HG02610 (cell line): ENCODE measurements at regions not wholly inside any gene's neighbourhood (a gene's known extent, or its start where the extent isn't known, plus 50 kb on each side); places are given as distances from the start of the nearest gene placed in this dataset.
"Not testable (repeated sequence)": the region's sequence is repeated elsewhere in the genome, so short reads cannot be mapped to it uniquely, and the experiment has no call there.

Experiments used
- ATAC-seq: cut with Tn5 transposase; IDR thresholded peaks from one replicate; pipeline ENCODE4 v1.9.1; 2021; ENCODE audit warnings: mild to moderate bottlenecking, moderate library complexity; ENCODE audit not compliant: unreplicated experiment

DNA sequence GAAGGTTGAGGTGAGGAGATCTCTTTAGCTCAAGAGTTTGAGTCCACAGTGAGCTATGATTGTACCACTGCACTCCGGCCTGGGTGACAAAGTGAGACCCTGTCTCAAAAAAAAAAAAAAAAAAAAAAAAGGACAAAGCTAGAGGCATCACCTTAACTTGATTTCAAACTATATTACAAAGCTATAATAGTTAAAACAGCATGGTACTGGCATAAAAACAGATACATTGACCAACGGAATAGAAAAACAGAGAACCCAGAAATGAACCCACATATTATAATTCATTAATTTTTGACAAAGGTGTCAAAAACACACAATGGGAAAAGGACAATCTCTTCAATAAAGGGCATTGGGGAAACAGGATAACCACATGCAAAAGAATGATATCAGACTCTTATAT is 50.8 kb upstream of the MBOAT1 start:
- ATAC-seq: no peak

DNA sequence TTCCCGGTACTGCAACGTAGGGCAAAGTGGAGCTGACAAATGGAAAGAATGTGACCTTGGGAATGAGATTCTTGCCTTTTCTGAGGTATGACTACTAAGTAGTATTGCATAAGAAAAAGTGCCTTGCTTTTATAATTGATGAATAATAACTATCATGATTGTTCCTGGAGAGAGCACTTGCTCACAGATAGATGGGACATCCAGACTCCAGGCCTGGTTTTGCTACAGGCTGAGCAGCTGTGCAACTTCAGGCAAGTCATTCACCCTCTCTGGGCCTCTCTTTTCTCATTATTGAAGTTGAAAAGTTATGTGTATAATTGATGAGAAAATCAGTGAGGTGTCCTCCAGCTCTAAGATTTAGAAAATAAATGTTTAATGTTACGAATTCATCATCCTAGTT is 53.6 kb upstream of the MBOAT1 start:
- no peak for ATAC-seq

DNA sequence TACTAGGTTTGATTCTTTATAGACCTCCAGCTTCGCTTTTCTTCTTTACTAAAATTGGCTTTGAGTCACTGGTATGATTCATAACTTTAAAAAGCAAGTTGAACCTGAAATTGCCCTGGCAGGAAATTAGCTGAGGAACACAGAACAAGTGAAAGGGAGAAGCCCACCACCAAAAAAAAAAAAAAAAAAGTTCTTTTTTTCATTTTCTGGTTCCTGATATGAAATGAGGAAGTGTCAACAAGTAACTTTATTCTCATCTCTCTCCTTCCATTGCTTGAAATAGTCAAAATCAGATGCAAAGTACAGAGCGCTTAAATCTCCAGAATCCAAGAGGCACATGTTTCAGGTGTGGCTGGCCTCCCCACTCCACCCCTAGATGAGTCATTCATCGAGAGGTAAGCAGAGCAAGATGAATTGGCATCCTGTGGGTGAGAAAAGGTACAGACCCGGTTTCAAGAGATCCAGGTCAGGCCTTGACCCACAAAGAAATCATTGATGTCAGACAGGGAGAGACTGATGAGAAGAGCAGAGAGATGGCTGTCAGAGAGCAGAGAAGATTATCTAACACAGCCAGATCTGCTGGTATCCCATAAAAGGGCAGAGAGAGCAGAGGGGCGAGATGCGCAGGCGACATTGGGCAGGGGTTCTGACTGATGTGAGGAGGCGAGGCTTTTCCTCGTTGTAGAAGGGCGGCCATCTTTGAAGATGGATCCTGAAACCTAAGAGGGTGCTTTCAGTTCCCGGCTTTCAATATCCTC is 54.8 kb upstream of the MBOAT1 start:
- ATAC-seq: peak; percentile 69

DNA sequence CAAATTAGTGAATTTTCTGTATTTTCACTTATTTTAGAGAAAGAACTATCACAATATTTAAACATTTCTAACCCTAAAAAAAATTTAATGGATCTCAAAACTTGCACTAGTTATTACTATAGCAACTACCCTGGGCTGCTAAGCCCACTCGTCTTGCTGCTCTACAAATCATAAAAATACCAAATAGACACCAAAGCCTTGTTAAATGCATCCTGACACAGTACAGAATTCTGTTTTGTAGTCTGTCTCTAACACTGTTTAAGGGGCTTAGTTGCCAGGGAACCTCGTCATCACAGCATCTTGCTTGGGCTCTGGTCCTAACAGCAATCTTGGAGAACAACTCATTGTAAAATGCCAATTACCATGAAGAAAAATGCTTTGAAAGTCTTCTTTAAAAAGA is 56.9 kb upstream of the MBOAT1 start:
- no peak for ATAC-seq

DNA sequence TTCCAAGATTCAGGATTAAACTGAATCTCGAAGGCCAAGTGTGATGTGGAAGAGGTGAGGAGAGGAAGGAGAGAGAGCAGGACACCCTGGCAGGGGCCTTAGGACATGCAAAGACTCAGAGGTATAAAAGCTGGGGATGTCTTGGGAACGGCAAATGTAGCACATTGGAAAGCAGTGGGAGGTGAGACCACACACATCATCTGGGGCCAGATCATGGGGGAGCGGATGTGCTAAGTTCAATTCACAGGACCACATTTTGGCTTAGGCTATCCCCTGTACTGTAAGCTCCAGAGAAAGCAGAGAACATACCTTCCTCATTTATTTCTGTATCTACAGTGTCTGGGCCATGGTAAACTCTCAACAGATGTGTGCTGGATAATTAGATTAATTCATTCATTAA is 59.5 kb upstream of the MBOAT1 start:
- no peak for ATAC-seq

DNA sequence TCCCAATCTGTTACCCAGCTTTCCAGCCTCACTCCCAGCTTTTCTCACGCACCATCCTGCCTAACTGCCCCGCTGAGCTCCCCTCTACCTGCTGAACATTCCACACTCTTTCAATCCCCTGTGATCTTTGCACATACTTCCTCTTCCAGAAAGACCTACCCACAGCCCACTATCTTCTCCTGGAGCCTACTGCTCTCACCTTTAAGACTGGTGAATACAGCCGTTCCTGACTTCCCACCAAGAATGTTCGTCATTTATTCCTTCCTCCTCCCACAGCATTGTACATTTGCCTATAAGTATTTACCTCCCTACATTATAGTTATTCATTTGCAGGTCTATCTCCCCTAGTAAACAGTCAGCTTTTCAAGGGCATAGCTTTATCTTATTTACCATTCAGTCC is 61.9 kb upstream of the MBOAT1 start:
- no peak for ATAC-seq

DNA sequence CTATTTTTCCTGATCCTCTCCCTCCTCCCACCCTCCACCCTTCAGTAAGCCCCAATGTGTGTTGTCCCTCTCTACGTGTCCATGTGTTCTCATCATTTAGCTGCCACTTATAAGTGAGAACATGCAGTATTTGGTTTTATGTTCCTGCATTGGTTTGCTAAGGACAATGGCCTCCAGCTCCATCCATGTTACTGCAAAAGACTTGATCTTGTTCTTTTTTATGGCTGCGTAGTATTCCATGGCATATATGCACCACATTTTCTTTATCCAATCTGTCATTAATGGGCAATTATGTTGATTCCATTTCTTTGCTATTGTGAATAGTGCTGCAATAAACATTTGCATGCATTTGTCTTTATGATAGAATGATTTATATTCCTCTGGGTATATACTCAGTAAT is 63.6 kb upstream of the MBOAT1 start:
- ATAC-seq: not testable (repeated sequence)

DNA sequence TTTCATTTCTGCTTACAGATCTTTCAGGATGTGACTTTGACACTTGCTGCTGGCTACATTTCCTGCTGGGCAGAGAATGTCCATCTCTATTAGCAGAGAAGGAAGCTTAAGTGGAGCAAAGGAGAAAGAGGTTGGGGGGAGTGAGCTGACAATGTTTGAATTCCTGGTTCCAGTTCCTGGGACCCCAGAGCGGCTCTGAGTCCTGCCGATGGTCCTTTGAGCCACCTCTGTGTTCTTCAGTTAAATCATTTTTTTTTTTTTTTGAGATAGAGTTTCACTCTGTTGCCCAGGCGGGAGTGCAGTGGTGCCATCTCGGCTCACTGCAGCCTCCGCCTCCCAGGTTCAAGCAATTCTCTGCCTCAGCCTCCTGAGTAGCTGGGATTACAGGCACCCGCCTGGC is 65.5 kb upstream of the MBOAT1 start:
- not testable (repeated sequence) for ATAC-seq

DNA sequence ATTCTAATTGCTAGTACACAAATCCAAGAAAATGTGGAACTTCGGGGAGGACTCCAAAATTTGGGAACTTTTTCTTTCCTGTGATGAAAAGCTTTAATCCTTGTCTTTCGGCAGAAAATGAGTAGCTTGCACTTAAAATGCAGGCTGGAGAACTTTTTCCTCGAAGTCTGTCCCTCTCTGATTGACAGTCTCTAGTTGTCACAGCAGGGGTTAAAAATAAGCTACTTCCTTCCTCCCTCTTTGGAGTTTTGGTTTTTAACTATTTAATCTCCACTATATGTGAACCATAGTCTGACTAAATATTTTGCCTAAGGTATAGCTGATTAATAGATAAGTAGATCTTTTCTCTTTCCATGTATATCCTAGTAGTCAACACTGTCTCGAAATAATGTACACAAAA is 66.8 kb upstream of the MBOAT1 start:
- ATAC-seq: no peak

DNA sequence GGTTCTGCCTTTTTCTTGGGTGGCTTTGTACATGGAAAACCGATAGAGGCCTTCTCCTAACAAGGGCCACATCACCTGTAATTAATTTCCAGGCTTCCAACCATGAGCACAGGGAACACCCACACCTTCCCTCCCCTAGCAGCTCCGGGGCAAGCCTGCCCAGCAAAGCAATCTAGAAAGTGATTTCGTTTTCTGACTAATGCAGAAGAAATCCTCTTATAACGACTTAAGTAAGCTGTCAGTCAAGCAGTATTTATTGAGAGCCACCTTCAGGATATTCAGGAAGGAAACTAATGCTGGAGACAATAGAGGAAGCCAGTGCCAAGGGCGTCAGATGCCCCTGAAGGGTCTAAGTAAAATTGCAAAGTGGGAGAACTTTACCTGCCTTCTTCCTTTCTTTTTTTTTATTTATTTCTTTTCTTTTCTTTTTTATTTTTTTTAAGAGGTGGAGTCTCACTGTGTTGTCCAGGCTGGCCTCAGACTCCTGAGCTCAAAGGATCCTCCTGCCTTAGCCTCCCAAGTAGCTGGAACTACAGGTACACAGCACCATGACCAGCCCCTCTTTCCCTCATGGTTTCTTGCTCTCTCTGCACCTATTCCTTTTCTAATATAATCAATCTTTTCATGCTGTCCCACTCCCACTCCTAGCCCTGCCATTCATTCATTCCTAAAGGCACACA is 67.5 kb upstream of the MBOAT1 start:
- no peak for ATAC-seq

DNA sequence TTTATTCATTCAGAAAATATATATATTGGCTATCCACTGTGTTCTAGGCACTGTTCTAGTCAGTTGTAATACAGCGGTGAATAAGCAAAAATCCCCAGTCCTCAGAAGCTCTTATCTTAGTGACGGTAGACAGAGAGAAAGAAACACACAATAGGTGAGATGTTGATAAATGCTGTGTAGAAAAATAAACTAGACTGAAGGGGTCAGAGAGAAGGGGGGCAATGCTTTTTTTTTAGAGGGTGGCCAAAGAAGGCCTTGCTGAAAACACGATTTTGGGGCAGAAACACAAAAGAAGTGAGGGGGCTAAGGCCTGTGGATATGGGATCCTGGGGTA is 68.0 kb upstream of the MBOAT1 start:
- ATAC-seq: no peak

DNA sequence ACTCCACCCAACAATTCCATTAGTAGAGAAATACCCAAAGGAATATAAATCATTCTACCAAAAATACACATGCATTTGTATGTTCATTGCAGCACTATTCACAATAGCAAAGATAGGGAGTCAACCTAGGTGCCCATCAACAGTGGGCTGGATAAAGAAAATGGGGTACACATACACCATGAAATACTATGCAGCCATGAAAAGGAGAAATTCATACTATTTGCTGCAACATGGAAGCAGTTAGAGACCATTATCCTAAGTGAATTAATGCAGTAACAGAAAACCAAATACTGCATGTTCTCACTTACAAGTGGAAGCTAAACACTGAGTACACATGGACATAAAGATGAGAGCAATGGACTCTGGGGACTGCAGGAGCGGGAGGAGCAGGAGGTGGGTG is 72.4 kb upstream of the MBOAT1 start:
- no peak for ATAC-seq

DNA sequence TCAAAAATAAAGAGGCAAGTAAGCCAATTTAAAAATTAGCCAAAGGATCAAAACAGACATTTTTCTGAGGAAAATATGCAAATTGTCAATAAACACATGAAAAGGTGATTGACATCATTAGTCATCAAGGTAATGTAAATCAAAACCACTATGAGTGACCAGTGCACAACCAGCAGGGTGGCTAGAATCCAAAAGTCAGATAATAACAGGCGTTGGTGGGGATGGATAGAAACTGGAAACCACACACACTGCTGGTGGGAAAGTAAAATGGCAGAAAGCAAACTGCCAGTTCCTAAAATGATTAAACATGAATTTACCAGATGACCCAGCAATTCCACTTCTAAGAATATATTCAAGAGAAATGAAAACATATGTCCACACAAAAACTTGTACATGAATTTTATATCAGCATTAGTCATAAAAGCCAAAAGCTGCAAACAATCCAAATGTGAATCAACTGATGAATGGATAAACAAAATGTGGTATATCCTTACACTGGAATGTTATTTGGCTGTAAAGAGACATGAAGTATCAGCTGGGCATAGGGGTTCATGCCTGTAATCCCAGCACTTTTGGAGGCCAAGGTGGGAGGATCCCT is 74.8 kb upstream of the MBOAT1 start:
- no peak for ATAC-seq

DNA sequence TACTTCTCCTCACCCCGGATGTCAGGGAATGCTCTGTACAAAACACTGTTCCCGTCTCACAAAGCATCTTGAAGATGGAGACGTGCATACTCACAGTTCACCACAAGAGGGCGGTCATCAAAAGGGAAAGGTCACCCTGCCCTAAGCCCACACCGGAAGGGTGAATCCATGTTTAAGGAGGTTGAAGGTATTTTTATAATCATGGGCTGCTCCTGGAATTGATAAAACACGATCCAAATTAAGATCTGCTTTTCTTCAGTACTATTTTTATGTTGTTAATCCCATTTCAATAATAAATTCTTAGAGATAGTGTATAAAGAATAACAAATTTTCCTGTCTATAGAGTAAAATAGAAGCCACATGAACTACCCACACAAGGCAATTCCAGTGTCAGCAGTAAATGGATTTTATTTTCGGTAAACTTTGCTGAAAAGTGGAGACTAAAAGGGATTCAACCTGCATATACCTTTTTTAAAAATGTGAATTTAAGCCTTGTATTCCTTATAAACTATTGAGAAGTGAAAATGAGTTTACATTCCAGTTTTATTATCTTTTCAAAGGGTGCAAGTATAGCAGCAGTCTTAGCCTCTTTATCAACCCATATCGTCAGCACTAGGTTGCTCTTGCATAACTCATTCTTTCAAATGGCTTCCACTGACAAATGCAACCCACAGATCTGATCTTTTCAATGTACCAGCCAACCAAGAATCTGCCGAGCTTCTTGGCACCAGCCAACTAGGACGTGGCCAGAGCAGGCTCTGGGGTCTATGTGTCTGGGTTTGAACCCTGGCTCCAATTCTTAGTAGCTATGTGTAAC is 79.7 kb upstream of the MBOAT1 start:
- ATAC-seq: peak; percentile 87

DNA sequence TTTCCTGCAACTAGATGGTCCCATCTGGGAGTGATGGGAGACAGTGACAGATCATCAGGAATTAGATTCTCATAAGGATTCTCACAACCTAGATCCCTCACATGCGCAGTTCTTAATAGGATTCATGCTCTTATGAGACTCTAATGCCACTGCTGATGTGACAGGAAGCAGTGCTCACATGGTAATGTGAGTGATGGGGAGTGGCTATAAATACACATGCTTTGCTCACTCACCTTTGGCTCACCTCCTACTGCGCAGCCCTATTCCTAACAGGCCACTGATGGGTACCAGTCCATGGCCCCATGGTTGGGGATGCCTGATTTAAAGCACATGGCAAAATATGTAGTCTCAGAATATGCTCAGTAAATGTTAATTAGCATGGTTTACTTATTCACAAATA is 80.6 kb upstream of the MBOAT1 start:
- ATAC-seq: no peak

DNA sequence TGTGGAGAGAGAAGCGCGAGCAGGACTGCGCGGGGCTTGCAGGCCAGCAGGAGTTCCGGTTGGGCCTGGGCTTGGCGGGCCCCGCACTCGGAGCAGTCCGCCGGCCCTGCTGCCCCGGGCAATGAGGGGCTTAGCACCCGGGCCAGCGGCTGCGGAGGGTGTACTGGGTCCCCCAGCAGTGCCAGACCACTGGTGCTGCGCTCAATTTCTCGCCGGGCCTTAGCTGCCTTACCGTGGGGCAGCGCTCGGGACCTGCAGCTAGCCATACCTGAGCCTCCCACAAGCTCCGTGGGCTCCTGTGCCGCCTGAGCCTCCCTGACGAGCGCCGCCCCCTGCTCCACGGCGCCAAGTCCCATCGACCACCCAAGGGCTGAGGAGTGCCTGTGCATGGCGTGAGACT is 89.0 kb upstream of the MBOAT1 start:
- ATAC-seq: no peak

DNA sequence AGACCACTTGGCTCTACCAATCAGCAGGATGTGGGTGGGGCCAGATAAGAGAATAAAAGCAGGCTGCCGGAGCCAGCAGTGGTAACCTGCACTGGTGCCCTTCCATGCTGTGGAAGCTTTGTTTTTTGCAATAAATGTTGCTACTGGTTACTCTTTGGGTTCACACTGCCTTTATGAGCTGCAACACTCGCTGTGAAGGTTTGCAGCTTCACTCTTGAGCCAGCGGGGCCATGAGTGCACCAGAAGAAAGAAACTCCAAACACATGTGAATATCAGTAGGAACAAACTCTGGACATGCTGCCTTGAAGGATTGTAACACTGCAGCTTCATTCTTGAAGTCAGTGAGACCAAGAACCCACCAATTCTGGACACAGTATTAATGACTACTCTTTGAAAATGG is 89.9 kb upstream of the MBOAT1 start:
- ATAC-seq: no peak

DNA sequence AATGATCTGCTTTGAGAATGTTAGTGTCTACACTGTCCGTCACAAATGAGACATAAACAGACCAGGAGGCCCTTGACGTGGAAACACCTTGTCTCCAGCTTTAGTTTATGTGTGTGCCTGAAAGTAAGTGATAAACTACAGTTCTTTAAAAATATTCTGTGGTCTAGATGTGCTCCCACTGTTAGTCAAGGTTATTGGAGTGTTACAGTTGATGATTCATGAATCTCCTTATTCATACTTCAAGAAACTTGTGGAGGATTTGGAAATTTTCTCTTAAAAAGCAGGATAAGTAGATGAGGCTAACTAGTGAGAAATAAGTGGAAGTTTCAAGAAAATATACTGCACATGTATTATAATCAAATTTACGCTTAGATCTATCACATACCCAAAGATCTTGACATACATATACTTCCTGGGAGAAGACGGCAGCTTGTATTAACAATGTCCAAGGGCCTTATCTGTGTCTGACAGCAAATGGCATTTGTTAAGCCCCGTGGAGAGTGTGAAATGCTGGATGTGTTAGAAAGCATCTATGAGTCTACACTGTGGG is 90.5 kb upstream of the MBOAT1 start:
- no peak for ATAC-seq

DNA sequence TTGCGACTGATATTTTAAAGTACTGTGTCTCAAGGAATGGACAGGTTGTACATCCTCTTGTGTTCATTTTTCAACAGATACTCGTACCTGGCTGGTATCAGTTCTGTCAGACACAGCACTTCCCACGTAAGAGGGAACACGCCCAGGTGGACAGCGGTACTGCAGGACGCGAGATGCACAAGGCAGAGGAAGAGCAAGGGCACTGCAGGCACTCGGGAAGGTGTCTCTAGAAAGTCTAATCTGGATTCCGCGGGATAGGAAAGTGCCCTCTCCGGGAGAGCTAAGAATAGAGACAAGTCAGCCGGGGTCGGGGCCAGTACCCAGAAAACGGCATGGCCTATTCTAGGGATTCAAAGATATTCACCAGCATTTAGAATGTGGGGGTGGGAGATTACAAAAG is 94.2 kb upstream of the MBOAT1 start:
- ATAC-seq: no peak

DNA sequence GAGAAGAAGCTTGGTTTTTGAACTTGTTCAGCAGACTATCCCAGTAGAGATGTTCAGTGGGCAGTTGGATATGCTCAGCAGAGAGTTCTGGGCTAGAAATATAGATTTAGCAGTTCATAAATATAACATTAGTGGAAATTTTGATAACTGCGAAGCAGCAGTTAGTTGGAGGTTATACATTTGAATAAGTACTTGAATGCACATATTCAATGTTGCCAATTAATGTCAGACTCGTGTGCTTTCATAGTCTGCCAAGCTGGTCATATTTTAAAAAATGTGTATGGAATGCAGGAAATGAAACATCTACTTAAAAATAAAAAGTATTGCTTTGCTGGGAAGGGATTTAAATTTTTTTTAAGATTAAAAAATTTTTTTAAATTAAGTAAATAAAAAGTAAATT is 92.5 kb upstream of the E2F3 start:
- ATAC-seq: no peak

DNA sequence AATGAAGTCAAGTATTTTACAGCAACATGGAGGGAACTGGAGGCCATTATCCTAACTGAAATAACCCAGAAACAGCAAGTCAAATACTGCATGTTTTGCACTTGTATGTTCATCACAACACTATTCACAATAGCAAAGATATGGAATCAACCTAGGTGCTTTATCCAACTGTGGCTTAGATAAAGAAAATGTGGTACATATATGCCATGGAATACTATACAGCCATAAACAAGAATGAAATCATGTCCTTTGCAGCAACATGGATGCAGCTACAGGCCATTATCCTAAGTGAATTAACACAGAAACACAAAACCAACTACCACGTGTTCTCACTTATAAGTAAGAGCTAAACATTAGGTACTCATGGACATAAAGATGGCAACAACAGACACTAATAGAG is 91.5 kb upstream of the E2F3 start:
- no peak for ATAC-seq
